ENCODE measurements at regions not wholly inside any gene's neighbourhood (a gene's known extent, or its start where the extent isn't known, plus 50 kb on each side); places are given as distances from the start of the nearest gene placed in this dataset.
A peak's percentile ranks its signal among the peaks of the same experiment; 100 is the strongest.

GRCh38 chr1:88104886-88105285, 579.2 kb upstream of the PKN2 start:
- DNase-seq: no peak

- peak in 1 of 3 experiments; percentile 40 for DNase-seq
These were observed 572.3 kb upstream of the PKN2 start for GRCh38 chr1:88111816-88112215.

- DNase-seq: no peak
These were observed 566.5 kb upstream of the PKN2 start for GRCh38 chr1:88117597-88117996.

DNA sequence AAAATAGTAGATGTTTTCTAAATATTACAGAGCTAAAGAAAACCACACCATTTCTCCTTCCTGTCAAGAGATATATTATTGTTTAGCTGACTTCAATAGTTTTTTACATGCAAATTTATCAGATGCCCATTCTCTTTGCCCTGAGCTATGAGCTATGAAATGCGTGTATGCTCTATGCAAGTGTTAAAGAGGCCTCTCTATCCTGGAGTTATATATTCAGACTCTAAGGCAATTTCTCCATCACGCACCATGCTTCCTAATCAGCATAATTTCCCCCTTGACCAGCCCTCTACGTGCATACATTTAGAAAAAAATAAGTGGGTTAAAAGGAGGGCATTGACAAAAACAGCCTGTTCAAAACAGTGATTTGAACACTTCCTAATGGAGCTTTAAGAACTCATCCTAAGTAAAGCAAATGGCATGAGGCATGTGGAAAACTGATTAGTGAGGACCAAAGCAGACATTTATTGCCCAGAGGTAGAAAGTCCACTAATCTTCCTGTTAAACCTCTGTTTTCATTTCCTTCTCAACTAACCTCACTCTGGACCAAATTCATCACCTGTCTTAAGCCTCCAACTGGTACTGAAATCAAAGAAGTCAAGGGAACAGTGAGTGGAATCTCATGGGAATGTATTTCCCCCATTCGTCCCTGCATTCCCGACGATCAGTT, 565.8 kb upstream of the PKN2 start:
- DNase-seq: no peak

DNA sequence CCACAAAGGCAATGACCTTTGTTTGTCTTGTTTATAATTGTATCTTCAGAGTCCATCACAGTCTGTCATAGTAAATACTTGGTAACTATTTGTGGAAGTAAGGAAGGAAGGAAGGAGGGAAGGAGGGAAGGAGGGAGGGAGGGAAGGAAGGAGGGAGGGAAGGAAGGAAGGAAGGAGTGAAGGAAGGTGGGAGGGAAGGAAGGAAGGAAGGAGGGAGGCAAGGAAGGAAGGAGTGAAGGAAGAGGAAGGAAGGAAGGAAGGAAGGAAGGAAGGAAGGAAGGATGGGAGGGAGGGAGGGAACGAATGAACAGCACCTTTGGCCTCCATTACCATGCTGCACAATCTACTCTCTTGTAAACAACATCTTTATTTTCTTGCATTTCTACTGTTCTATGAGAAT, 559.5 kb upstream of the PKN2 start:
- no peak for DNase-seq

- no peak for DNase-seq
These were observed 557.6 kb upstream of the PKN2 start for GRCh38 chr1:88126467-88126866.

- no peak for DNase-seq
These were observed 550.1 kb upstream of the PKN2 start for GRCh38 chr1:88133991-88134390.

GRCh38 chr1:88134983-88135921, 548.8 kb upstream of the PKN2 start:
- no peak for DNase-seq

DNA sequence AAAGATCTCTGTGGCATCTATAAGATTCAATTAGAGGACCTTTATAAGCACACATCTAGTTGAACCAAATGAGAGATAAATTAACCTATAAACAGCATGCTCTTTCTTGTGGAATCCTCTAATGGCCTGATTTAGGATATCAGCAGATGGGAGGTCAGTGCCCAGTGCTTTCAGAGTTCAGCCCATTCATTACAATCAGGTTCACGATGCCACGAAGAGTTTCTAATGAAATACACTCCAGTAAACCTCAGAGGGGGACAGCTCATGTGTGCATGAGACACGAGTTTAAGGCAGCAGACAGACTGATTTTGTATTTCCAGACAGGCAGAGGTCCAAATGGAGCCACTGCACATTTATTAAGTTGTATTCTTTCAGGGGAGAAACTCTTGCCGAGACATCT, 544.4 kb upstream of the PKN2 start:
- no peak for DNase-seq

DNA sequence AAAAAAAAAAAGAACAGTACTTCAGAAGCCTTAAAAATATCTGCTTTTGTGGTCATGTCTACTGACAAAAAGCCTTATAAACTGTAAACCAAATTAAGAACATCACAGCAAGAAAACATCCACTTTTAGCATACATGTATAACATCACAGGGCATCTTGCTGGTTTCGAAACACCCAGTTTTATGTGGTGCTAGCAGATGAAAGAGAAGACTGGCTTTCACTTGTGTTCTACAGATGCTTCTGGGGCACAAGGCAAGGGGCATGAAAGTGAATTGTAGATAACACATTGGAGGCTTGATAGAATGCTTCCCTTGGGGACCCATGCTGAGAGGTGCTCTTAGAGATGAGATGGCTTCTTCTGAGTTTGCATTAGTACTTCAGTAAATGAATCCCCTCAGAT, 543.7 kb upstream of the PKN2 start:
- DNase-seq: no peak

GRCh38 chr1:88141499-88142074, 542.5 kb upstream of the PKN2 start:
- no peak for DNase-seq

GRCh38 chr1:88145752-88146151, 538.3 kb upstream of the PKN2 start:
- DNase-seq: no peak

GRCh38 chr1:88149686-88150085, 534.4 kb upstream of the PKN2 start:
- DNase-seq: no peak

GRCh38 chr1:88150330-88150729, 533.7 kb upstream of the PKN2 start:
- peak in 1 of 3 experiments; percentile 25 for DNase-seq

GRCh38 chr1:88163187-88163586, 520.9 kb upstream of the PKN2 start:
- DNase-seq: no peak

- no peak for DNase-seq
These were observed 515.9 kb upstream of the PKN2 start for GRCh38 chr1:88168126-88168525.

- DNase-seq: no peak
These were observed 514.9 kb upstream of the PKN2 start for GRCh38 chr1:88169139-88169538.

DNA sequence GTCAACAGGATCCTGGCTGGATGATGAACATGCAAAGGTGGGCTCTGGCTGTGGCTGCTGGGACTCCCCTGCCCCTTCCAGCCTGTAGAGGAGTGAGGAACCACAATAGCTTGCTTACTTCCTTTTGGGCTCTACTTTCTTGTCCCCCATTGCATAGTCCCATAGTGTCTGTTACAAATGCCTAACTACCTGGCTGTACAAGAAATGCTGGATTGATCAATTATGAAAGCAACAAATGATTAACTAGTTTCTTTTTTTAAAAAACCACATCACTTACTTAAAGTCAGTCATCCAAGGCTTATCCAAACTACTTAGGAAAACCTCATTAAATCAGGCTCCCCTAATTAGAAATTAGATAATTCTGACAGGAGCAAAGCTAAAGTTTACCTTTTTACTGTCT, 514.1 kb upstream of the PKN2 start:
- no peak for DNase-seq

DNA sequence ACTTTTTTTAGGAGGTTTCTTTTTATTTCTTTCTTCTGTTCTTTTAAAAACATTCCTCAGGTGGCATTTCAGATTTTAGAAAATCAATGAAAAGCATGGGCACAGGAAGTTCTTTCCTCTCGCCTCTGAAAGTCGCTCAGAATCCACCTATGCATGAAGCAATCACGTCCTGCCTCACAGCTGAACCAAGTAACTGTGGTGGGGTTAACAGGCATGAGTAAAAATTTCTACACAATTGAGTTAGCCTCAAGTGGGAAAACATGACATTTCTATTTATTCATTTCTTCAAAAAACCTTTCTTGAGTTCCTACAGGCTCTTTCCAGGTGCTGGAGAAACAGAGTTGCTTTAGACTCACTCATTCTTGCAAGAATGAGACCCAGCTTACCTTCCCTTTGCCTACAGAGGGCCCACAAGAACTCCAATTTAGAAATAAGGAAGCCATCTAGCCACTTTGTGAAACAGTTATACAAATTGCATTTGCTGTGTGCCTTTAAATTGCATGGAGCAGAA, 508.9 kb upstream of the PKN2 start:
- no peak for DNase-seq

GRCh38 chr1:88175631-88176226, 508.3 kb upstream of the PKN2 start:
- no peak for DNase-seq

DNA sequence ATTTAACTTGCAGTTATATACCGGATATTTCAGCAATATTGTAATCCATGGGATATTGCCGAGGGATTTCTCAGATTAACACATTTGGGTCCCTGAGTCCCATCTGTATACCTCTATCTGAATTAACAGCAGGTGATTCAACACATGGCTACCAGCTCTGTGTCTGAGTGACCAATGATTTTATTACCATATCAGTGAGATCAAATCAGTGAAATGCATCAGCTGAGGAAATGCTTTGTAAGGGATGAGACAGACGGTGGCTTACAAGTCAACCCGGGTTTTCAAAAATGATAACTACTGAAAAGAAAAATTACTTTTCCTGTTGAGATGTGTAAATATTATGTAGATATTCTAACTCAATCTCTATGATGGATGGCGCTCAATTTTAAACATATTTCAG, 504.1 kb upstream of the PKN2 start:
- no peak for DNase-seq

- peak; percentile 50 to 83 (median 69) for DNase-seq
These were observed 503.5 kb upstream of the PKN2 start for GRCh38 chr1:88180449-88181108.

GRCh38 chr1:88186911-88187310, 497.2 kb upstream of the PKN2 start:
- DNase-seq: no peak
